ENCODE measurements at regions not wholly inside any gene's neighbourhood (a gene's known extent, or its start where the extent isn't known, plus 50 kb on each side); places are given as distances from the start of the nearest gene placed in this dataset.

- H3K9me3 ChIP-seq (ENCODE audit: control insufficient read depth, insufficient read depth, low read length): no peaks in the 10 kb centered on the region
- H3K4me1 ChIP-seq (ENCODE audit: control insufficient read depth, insufficient read depth, low read length): no peaks in the 10 kb centered on the region
- H3K4me3 ChIP-seq (ENCODE audit: low read depth, low read length): no peak overlapping the region
- no peaks in the 10 kb centered on the region for H3K27me3 ChIP-seq (ENCODE audit: control insufficient read depth, insufficient read depth, low read length)
- no peak overlapping the region for H3K9ac ChIP-seq (ENCODE audit: low read depth, low read length)
- H3K36me3 ChIP-seq (ENCODE audit: control insufficient read depth, insufficient read depth, low read length): no peaks in the 10 kb centered on the region
- no peak overlapping the region for H3K27ac ChIP-seq (ENCODE audit: low read depth, low read length)
Observed at GRCh38 chr20:22861231-22861980, 173.7 kb upstream of the SSTR4 start.

- Histone ChIP-seq H3K4me3 (ENCODE audit: low read depth, low read length) (no peak overlapping the region), H3K9me3 (ENCODE audit: control insufficient read depth, insufficient read depth, low read length) (no peaks in the 10 kb centered on the region), H3K27me3 (ENCODE audit: control insufficient read depth, insufficient read depth, low read length) (no peaks in the 10 kb centered on the region), H3K27ac (ENCODE audit: low read depth, low read length) (no peak overlapping the region), H3K4me1 (ENCODE audit: control insufficient read depth, insufficient read depth, low read length) (no peaks in the 10 kb centered on the region), H3K36me3 (ENCODE audit: control insufficient read depth, insufficient read depth, low read length) (no peaks in the 10 kb centered on the region), H3K9ac (ENCODE audit: low read depth, low read length) (no peak overlapping the region)
Observed at GRCh38 chr20:22861990-22862389, 173.1 kb upstream of the SSTR4 start.

- Histone ChIP-seq H3K27me3 (ENCODE audit: control insufficient read depth, insufficient read depth, low read length) (no peaks in the 10 kb centered on the region), H3K9ac (ENCODE audit: low read depth, low read length) (no peak overlapping the region), H3K36me3 (ENCODE audit: control insufficient read depth, insufficient read depth, low read length) (no peaks in the 10 kb centered on the region), H3K27ac (ENCODE audit: low read depth, low read length) (no peak overlapping the region), H3K4me3 (ENCODE audit: low read depth, low read length) (no peak overlapping the region), H3K9me3 (ENCODE audit: control insufficient read depth, insufficient read depth, low read length) (no peaks in the 10 kb centered on the region), H3K4me1 (ENCODE audit: control insufficient read depth, insufficient read depth, low read length) (no peaks in the 10 kb centered on the region)
Observed at GRCh38 chr20:22862671-22863230, 172.4 kb upstream of the SSTR4 start.

GRCh38 chr20:22863826-22864225 is 171.3 kb upstream of the SSTR4 start:
- Histone ChIP-seq H3K4me1 (ENCODE audit: control insufficient read depth, insufficient read depth, low read length) (no peaks in the 10 kb centered on the region), H3K27ac (ENCODE audit: low read depth, low read length) (no peak overlapping the region), H3K9me3 (ENCODE audit: control insufficient read depth, insufficient read depth, low read length) (no peaks in the 10 kb centered on the region), H3K27me3 (ENCODE audit: control insufficient read depth, insufficient read depth, low read length) (no peaks in the 10 kb centered on the region), H3K9ac (ENCODE audit: low read depth, low read length) (no peak overlapping the region), H3K4me3 (ENCODE audit: low read depth, low read length) (no peak overlapping the region), H3K36me3 (ENCODE audit: control insufficient read depth, insufficient read depth, low read length) (no peaks in the 10 kb centered on the region)

- Histone ChIP-seq H3K4me1 (ENCODE audit: control insufficient read depth, insufficient read depth, low read length) (no peaks in the 10 kb centered on the region), H3K9ac (ENCODE audit: low read depth, low read length) (no peak overlapping the region), H3K27me3 (ENCODE audit: control insufficient read depth, insufficient read depth, low read length) (no peaks in the 10 kb centered on the region), H3K4me3 (ENCODE audit: low read depth, low read length) (no peak overlapping the region), H3K36me3 (ENCODE audit: control insufficient read depth, insufficient read depth, low read length) (no peaks in the 10 kb centered on the region), H3K27ac (ENCODE audit: low read depth, low read length) (no peak overlapping the region), H3K9me3 (ENCODE audit: control insufficient read depth, insufficient read depth, low read length) (no peaks in the 10 kb centered on the region)
Observed at GRCh38 chr20:22866812-22867341, 168.2 kb upstream of the SSTR4 start.

- no peaks in the 10 kb centered on the region for H3K9me3 ChIP-seq (ENCODE audit: control insufficient read depth, insufficient read depth, low read length)
- no peaks in the 10 kb centered on the region for H3K36me3 ChIP-seq (ENCODE audit: control insufficient read depth, insufficient read depth, low read length)
- no peaks in the 10 kb centered on the region for H3K4me1 ChIP-seq (ENCODE audit: control insufficient read depth, insufficient read depth, low read length)
- no peak overlapping the region for H3K27ac ChIP-seq (ENCODE audit: low read depth, low read length)
- no peak overlapping the region for H3K9ac ChIP-seq (ENCODE audit: low read depth, low read length)
- H3K4me3 ChIP-seq (ENCODE audit: low read depth, low read length): no peak overlapping the region
- H3K27me3 ChIP-seq (ENCODE audit: control insufficient read depth, insufficient read depth, low read length): no peaks in the 10 kb centered on the region
Observed at GRCh38 chr20:22878166-22878565, 156.9 kb upstream of the SSTR4 start.

- no peaks in the 10 kb centered on the region for H3K4me1 ChIP-seq (ENCODE audit: control insufficient read depth, insufficient read depth, low read length)
- no peak overlapping the region for H3K27ac ChIP-seq (ENCODE audit: low read depth, low read length)
- H3K27me3 ChIP-seq (ENCODE audit: control insufficient read depth, insufficient read depth, low read length): no peaks in the 10 kb centered on the region
- no peaks in the 10 kb centered on the region for H3K9me3 ChIP-seq (ENCODE audit: control insufficient read depth, insufficient read depth, low read length)
- no peak overlapping the region for H3K4me3 ChIP-seq (ENCODE audit: low read depth, low read length)
- H3K9ac ChIP-seq (ENCODE audit: low read depth, low read length): no peak overlapping the region
- no peaks in the 10 kb centered on the region for H3K36me3 ChIP-seq (ENCODE audit: control insufficient read depth, insufficient read depth, low read length)
Observed at GRCh38 chr20:22880277-22880676, 154.8 kb upstream of the SSTR4 start.

- Histone ChIP-seq H3K4me1 (ENCODE audit: control insufficient read depth, insufficient read depth, low read length) (no peaks in the 10 kb centered on the region), H3K9me3 (ENCODE audit: control insufficient read depth, insufficient read depth, low read length) (no peaks in the 10 kb centered on the region), H3K4me3 (ENCODE audit: low read depth, low read length) (no peak overlapping the region), H3K27me3 (ENCODE audit: control insufficient read depth, insufficient read depth, low read length) (no peaks in the 10 kb centered on the region), H3K9ac (ENCODE audit: low read depth, low read length) (no peak overlapping the region), H3K27ac (ENCODE audit: low read depth, low read length) (no peak overlapping the region), H3K36me3 (ENCODE audit: control insufficient read depth, insufficient read depth, low read length) (no peaks in the 10 kb centered on the region)
Observed at GRCh38 chr20:22887796-22888195, 147.3 kb upstream of the SSTR4 start.

- no peaks in the 10 kb centered on the region for H3K4me1 ChIP-seq (ENCODE audit: control insufficient read depth, insufficient read depth, low read length)
- H3K9ac ChIP-seq (ENCODE audit: low read depth, low read length): no peak overlapping the region
- no peak overlapping the region for H3K4me3 ChIP-seq (ENCODE audit: low read depth, low read length)
- H3K9me3 ChIP-seq (ENCODE audit: control insufficient read depth, insufficient read depth, low read length): no peaks in the 10 kb centered on the region
- H3K27me3 ChIP-seq (ENCODE audit: control insufficient read depth, insufficient read depth, low read length): no peaks in the 10 kb centered on the region
- no peaks in the 10 kb centered on the region for H3K36me3 ChIP-seq (ENCODE audit: control insufficient read depth, insufficient read depth, low read length)
- H3K27ac ChIP-seq (ENCODE audit: low read depth, low read length): no peak overlapping the region
Observed at GRCh38 chr20:22890594-22891300, 144.4 kb upstream of the SSTR4 start.

GRCh38 chr20:22901164-22901563 is 133.9 kb upstream of the SSTR4 start:
- Histone ChIP-seq H3K36me3 (ENCODE audit: control insufficient read depth, insufficient read depth, low read length) (no peaks in the 10 kb centered on the region), H3K9me3 (ENCODE audit: control insufficient read depth, insufficient read depth, low read length) (0 out of 2 replicates have a peak, but pooled peaks cover 3% of the 10 kb centered on the region), H3K27ac (ENCODE audit: low read depth, low read length) (no peak overlapping the region), H3K27me3 (ENCODE audit: control insufficient read depth, insufficient read depth, low read length) (no peaks in the 10 kb centered on the region), H3K4me1 (ENCODE audit: control insufficient read depth, insufficient read depth, low read length) (no peaks in the 10 kb centered on the region), H3K4me3 (ENCODE audit: low read depth, low read length) (no peak overlapping the region), H3K9ac (ENCODE audit: low read depth, low read length) (no peak overlapping the region)

- Histone ChIP-seq H3K4me3 (ENCODE audit: low read depth, low read length) (no peak overlapping the region), H3K27me3 (ENCODE audit: control insufficient read depth, insufficient read depth, low read length) (no peaks in the 10 kb centered on the region), H3K9me3 (ENCODE audit: control insufficient read depth, insufficient read depth, low read length) (0 out of 2 replicates have a peak, but pooled peaks cover 3% of the 10 kb centered on the region), H3K9ac (ENCODE audit: low read depth, low read length) (no peak overlapping the region), H3K27ac (ENCODE audit: low read depth, low read length) (no peak overlapping the region), H3K36me3 (ENCODE audit: control insufficient read depth, insufficient read depth, low read length) (no peaks in the 10 kb centered on the region), H3K4me1 (ENCODE audit: control insufficient read depth, insufficient read depth, low read length) (no peaks in the 10 kb centered on the region)
Observed at GRCh38 chr20:22901921-22902320, 133.2 kb upstream of the SSTR4 start.

All from HUES48 (cell line).